ENCODE measurements at regions not wholly inside any gene's neighbourhood (a gene's known extent, or its start where the extent isn't known, plus 50 kb on each side); places are given as distances from the start of the nearest gene placed in this dataset.
"Not testable (repeated sequence)": the region's sequence is repeated elsewhere in the genome, so short reads cannot be mapped to it uniquely, and the experiment has no call there.

GRCh38 chr17:77535892-77536291 lies 395.1 kb downstream of the SEC14L1 start:
- no peak for DNase-seq

- no peak for DNase-seq
These were observed 396.8 kb downstream of the SEC14L1 start for GRCh38 chr17:77537566-77537965.

GRCh38 chr17:77540531-77540930 lies 399.8 kb downstream of the SEC14L1 start:
- no peak for DNase-seq

GRCh38 chr17:77540975-77541374 lies 400.2 kb downstream of the SEC14L1 start:
- DNase-seq, result no peak

- DNase-seq, result no peak
These were observed 401.2 kb downstream of the SEC14L1 start for GRCh38 chr17:77542011-77542410.

- peak; percentile 52 for DNase-seq
These were observed 402.1 kb downstream of the SEC14L1 start for GRCh38 chr17:77542551-77543490.

GRCh38 chr17:77543801-77544200 lies 403.0 kb downstream of the SEC14L1 start:
- DNase-seq, result no peak

- no peak for DNase-seq
These were observed 403.8 kb downstream of the SEC14L1 start for GRCh38 chr17:77544347-77545110.

GRCh38 chr17:77546772-77547241 lies 406.0 kb downstream of the SEC14L1 start:
- no peak for DNase-seq

- no peak for DNase-seq
These were observed 408.2 kb downstream of the SEC14L1 start for GRCh38 chr17:77548967-77549366.

- no peak for DNase-seq
These were observed 408.7 kb upstream of the TNRC6C start for GRCh38 chr17:77549726-77550366.

GRCh38 chr17:77553459-77554066 lies 404.9 kb upstream of the TNRC6C start:
- no peak for DNase-seq

GRCh38 chr17:77555121-77555591 lies 403.3 kb upstream of the TNRC6C start:
- peak; percentile 15 for DNase-seq

- peak; percentile 43 for DNase-seq
These were observed 402.7 kb upstream of the TNRC6C start for GRCh38 chr17:77555741-77556291.

GRCh38 chr17:77556383-77557061 lies 402.0 kb upstream of the TNRC6C start:
- DNase-seq, result no peak

- no peak for DNase-seq
These were observed 399.5 kb upstream of the TNRC6C start for GRCh38 chr17:77558846-77559626.

- no peak for DNase-seq
These were observed 398.1 kb upstream of the TNRC6C start for GRCh38 chr17:77560381-77560780.

- no peak for DNase-seq
These were observed 397.7 kb upstream of the TNRC6C start for GRCh38 chr17:77560841-77561240.

- DNase-seq, result not testable (repeated sequence)
These were observed 396.1 kb upstream of the TNRC6C start for GRCh38 chr17:77562361-77562760.

GRCh38 chr17:77563439-77564102 lies 394.9 kb upstream of the TNRC6C start:
- DNase-seq, result no peak
